Trophoblast cell (in vitro differentiated cells and primary cell): ENCODE measurements at regions not wholly inside any gene's neighbourhood (a gene's known extent, or its start where the extent isn't known, plus 50 kb on each side); places are given as distances from the start of the nearest gene placed in this dataset.

Source experiments
- DNase-seq, 2 donors: peaks; one replicate each; pipeline ENCODE4 v3.0.0-alpha.2; 2016
- H2AFZ ChIP-seq: 2 replicates; pipeline ENCODE4 v1.6.1; 2013; ENCODE audit warnings: low read length, moderate library complexity, mild to moderate bottlenecking; ENCODE audit not compliant: insufficient read depth, poor library complexity
- H2AK5ac ChIP-seq: 2 replicates; pipeline ENCODE4 v1.6.1; 2013; ENCODE audit warnings: mild to moderate bottlenecking, low read length
- H2BK120ac ChIP-seq: 2 replicates; pipeline ENCODE4 v1.6.1; 2013; ENCODE audit warnings: low read length, mild to moderate bottlenecking, moderate library complexity; ENCODE audit not compliant: insufficient read depth, poor library complexity
- H2BK12ac ChIP-seq: 2 replicates; pipeline ENCODE4 v1.6.1; 2013; ENCODE audit warnings: mild to moderate bottlenecking, low read length, moderate library complexity
- H2BK5ac ChIP-seq: 2 replicates; pipeline ENCODE4 v1.6.1; 2013; ENCODE audit warnings: low read length, low read depth, moderate library complexity, mild to moderate bottlenecking; ENCODE audit not compliant: poor library complexity
- H3K14ac ChIP-seq: 2 replicates; pipeline ENCODE4 v1.6.1; 2013; ENCODE audit warnings: mild to moderate bottlenecking, low read length
- H3K18ac ChIP-seq: 2 replicates; pipeline ENCODE4 v1.6.1; 2013; ENCODE audit warnings: mild to moderate bottlenecking, low read length
- H3K23ac ChIP-seq: 2 replicates; pipeline ENCODE4 v1.6.1; 2013; ENCODE audit warnings: low read length
- H3K27ac ChIP-seq: 2 replicates; pipeline ENCODE4 v1.5.1; 2013; ENCODE audit warnings: low read depth, mild to moderate bottlenecking, inconsistent platforms, low read length, moderate library complexity
- H3K27me3 ChIP-seq: 2 replicates; pipeline ENCODE4 v1.6.1; 2013; ENCODE audit warnings: inconsistent platforms, mild to moderate bottlenecking, low read length, moderate library complexity; ENCODE audit not compliant: insufficient read depth
- H3K36me3 ChIP-seq, 2 experiments: 1 replicate in 1 of 2; 2 replicates in 1 of 2; pipeline ENCODE4 v1.6.1; 2013; ENCODE audit warnings: low read length in 2 of 2, mild to moderate bottlenecking in 2 of 2, moderate library complexity in 1 of 2; ENCODE audit not compliant: insufficient read depth in 2 of 2, control insufficient read depth in 1 of 2
- H3K4ac ChIP-seq: 2 replicates; pipeline ENCODE4 v1.6.1; 2013; ENCODE audit warnings: low read depth, mild to moderate bottlenecking, low read length, moderate library complexity
- H3K4me1 ChIP-seq, 2 experiments: 1 replicate in 1 of 2; 2 replicates in 1 of 2; pipeline ENCODE4 v1.6.1; 2013; ENCODE audit warnings: low read length in 2 of 2, mild to moderate bottlenecking in 2 of 2, moderate library complexity in 1 of 2; ENCODE audit not compliant: insufficient read depth in 2 of 2, control insufficient read depth in 1 of 2
- H3K4me2 ChIP-seq: 2 replicates; pipeline ENCODE4 v1.6.1; 2013; ENCODE audit warnings: inconsistent platforms, mild to moderate bottlenecking, low read length, moderate library complexity
- H3K4me3 ChIP-seq: 2 replicates; pipeline ENCODE4 v1.5.1; 2013; ENCODE audit warnings: mild to moderate bottlenecking, low read depth, low read length, inconsistent platforms
- H3K79me1 ChIP-seq: one replicate; pipeline ENCODE4 v1.6.1; 2013; ENCODE audit warnings: low read length
- H3K79me2 ChIP-seq: 2 replicates; pipeline ENCODE4 v1.6.1; 2013; ENCODE audit warnings: low read length, mild to moderate bottlenecking; ENCODE audit not compliant: control insufficient read depth, insufficient read depth, poor library complexity
- H3K9ac ChIP-seq: 2 replicates; pipeline ENCODE4 v1.6.1; 2013; ENCODE audit warnings: mild to moderate bottlenecking, low read length
- H3K9me3 ChIP-seq: 2 replicates; pipeline ENCODE4 v1.6.1; 2013; ENCODE audit warnings: low read depth, mild to moderate bottlenecking, control low read depth, inconsistent platforms, low read length; ENCODE audit not compliant: insufficient read depth
- H4K12ac ChIP-seq: 2 replicates; pipeline ENCODE4 v1.6.1; 2013; ENCODE audit warnings: low read depth, mild to moderate bottlenecking, low read length, moderate library complexity
- H4K8ac ChIP-seq: 2 replicates; pipeline ENCODE4 v1.6.1; 2013; ENCODE audit warnings: low read depth, mild to moderate bottlenecking, low read length, moderate library complexity
- H4K91ac ChIP-seq: one replicate; pipeline ENCODE4 v1.6.1; 2013; ENCODE audit warnings: low read depth, mild to moderate bottlenecking, low read length, moderate library complexity
- WGBS: extraction: QIAGEN DNeasy Blood & Tissue Kit; methylation state at CpG from one replicate; pipeline ENCODE4 v1.1.7; 2013; ENCODE audit warnings: missing lambda C conversion rate; ENCODE audit not compliant: insufficient read length, insufficient coverage; ENCODE audit errors: extremely low coverage; 5-methylcytosine and 5-hydroxymethylcytosine counted together

- no peak overlapping the region for H2BK120ac ChIP-seq
- H3K18ac ChIP-seq, result no peak overlapping the region
- H2AFZ ChIP-seq, result no peak overlapping the region
- no peaks in the 10 kb centered on the region for H3K27me3 ChIP-seq
- H3K27ac ChIP-seq, result no peak overlapping the region
- peaks cover 2% of the 10 kb centered on the region for H3K79me1 ChIP-seq
- H2BK12ac ChIP-seq, result no peak overlapping the region
- no peak overlapping the region for H3K4ac ChIP-seq
- H3K14ac ChIP-seq, result no peak overlapping the region
- H4K12ac ChIP-seq, result no peak overlapping the region
- peaks cover 2% of the 10 kb centered on the region in 2 experiments for H3K4me1 ChIP-seq
- no peak overlapping the region for H3K4me3 ChIP-seq
- H4K91ac ChIP-seq, result no peak overlapping the region
- DNase-seq, result no peak
- H3K36me3 ChIP-seq, result no peaks in the 10 kb centered on the region
- H3K23ac ChIP-seq, result no peak overlapping the region
- H2AK5ac ChIP-seq, result no peak overlapping the region
- no peak overlapping the region for H3K4me2 ChIP-seq
- no peaks in the 10 kb centered on the region for H3K9me3 ChIP-seq
- H2BK5ac ChIP-seq, result no peak overlapping the region
- H3K79me2 ChIP-seq, result no peaks in the 10 kb centered on the region
- H4K8ac ChIP-seq, result no peak overlapping the region
- H3K9ac ChIP-seq, result no peak overlapping the region
Measured at GRCh38 chr7:7119729-7120128, 62.6 kb upstream of the C1GALT1 start.

GRCh38 chr7:7122033-7122478 lies 60.3 kb upstream of the C1GALT1 start:
- no peaks in the 10 kb centered on the region for H3K27me3 ChIP-seq
- no peak overlapping the region for H3K18ac ChIP-seq
- no peak overlapping the region for H3K23ac ChIP-seq
- H4K12ac ChIP-seq, result no peak overlapping the region
- no peak overlapping the region for H3K4me3 ChIP-seq
- WGBS, result no CpG with 5 or more reads among the region's 4 CpGs
- H3K9me3 ChIP-seq, result no peaks in the 10 kb centered on the region
- H2AK5ac ChIP-seq, result no peak overlapping the region
- H3K79me1 ChIP-seq, result peaks cover 2% of the 10 kb centered on the region
- H2BK120ac ChIP-seq, result no peak overlapping the region
- H2BK12ac ChIP-seq, result no peak overlapping the region
- no peak overlapping the region for H2BK5ac ChIP-seq
- H2AFZ ChIP-seq, result no peak overlapping the region
- H4K91ac ChIP-seq, result no peak overlapping the region
- no peak overlapping the region for H3K27ac ChIP-seq
- H3K4ac ChIP-seq, result no peak overlapping the region
- H3K4me2 ChIP-seq, result no peak overlapping the region
- H3K36me3 ChIP-seq, result no peaks in the 10 kb centered on the region
- no peaks in the 10 kb centered on the region for H3K79me2 ChIP-seq
- H4K8ac ChIP-seq, result no peak overlapping the region
- no peaks in the 10 kb centered on the region for H3K4me1 ChIP-seq
- H3K14ac ChIP-seq, result no peak overlapping the region
- no peak overlapping the region for H3K9ac ChIP-seq
- no peak for DNase-seq

DNA sequence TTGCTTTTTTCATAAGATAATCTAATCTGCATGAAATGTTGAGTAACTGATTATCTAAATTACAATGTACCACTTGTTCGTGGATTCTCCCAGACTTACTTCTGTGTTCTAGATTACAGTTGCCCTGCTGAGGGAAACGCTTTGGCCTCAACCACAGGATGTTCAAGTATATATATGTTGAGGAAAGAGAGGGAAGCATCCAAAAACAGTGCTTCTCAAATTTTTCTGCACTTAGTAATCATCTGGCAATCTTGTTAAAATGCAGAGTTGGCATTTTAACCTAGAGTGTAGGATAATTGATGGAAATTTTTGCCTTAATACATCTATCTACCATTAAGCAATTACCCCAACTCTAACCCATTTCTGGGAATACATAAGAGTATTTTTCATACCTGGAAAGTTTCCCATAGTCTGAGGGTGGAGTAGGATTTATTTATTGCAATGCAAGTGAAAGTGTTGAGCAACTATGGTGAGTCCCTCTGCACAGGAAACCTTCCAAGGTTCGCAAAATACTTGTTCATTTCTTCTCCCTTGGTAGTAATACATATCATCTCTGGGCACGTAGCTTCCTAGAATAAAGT lies 59.6 kb upstream of the C1GALT1 start:
- Histone ChIP-seq H4K8ac (no peak overlapping the region), H3K27ac (no peak overlapping the region), H3K79me1 (peaks cover 2% of the 10 kb centered on the region), H3K79me2 (no peaks in the 10 kb centered on the region), H2BK5ac (no peak overlapping the region), H3K36me3 (no peaks in the 10 kb centered on the region), H3K14ac (no peak overlapping the region), H2BK12ac (no peak overlapping the region), H3K9me3 (no peaks in the 10 kb centered on the region), H3K9ac (no peak overlapping the region), H4K12ac (no peak overlapping the region), H2AK5ac (no peak overlapping the region), H3K27me3 (no peaks in the 10 kb centered on the region), H3K4me1 (no peaks in the 10 kb centered on the region), H2AFZ (no peak overlapping the region), H3K18ac (no peak overlapping the region), H3K4ac (no peak overlapping the region), H2BK120ac (no peak overlapping the region), H3K23ac (no peak overlapping the region), H3K4me3 (no peak overlapping the region), H4K91ac (no peak overlapping the region), H3K4me2 (no peak overlapping the region)
- DNase-seq, result peak in 1 of 2 donors; percentile 48
- WGBS, result no CpG with 5 or more reads among the region's 4 CpGs

GRCh38 chr7:7125963-7126362 lies 56.4 kb upstream of the C1GALT1 start:
- H3K27ac ChIP-seq, result no peak overlapping the region
- no peaks in the 10 kb centered on the region for H3K79me2 ChIP-seq
- no peaks in the 10 kb centered on the region for H3K79me1 ChIP-seq
- H3K36me3 ChIP-seq, result no peaks in the 10 kb centered on the region
- no peaks in the 10 kb centered on the region for H3K27me3 ChIP-seq
- H3K4me1 ChIP-seq, result no peaks in the 10 kb centered on the region
- no peak overlapping the region for H2BK120ac ChIP-seq
- no peak overlapping the region for H3K18ac ChIP-seq
- H4K8ac ChIP-seq, result no peak overlapping the region
- H2BK5ac ChIP-seq, result no peak overlapping the region
- no CpG with 5 or more reads among the region's 2 CpGs for WGBS
- no peak overlapping the region for H2BK12ac ChIP-seq
- peak in 1 of 2 donors; percentile 49 for DNase-seq
- H3K9me3 ChIP-seq, result no peaks in the 10 kb centered on the region
- H3K4me3 ChIP-seq, result no peak overlapping the region
- H2AK5ac ChIP-seq, result no peak overlapping the region
- H2AFZ ChIP-seq, result no peak overlapping the region
- no peak overlapping the region for H4K91ac ChIP-seq
- H4K12ac ChIP-seq, result no peak overlapping the region
- no peak overlapping the region for H3K9ac ChIP-seq
- no peak overlapping the region for H3K14ac ChIP-seq
- no peak overlapping the region for H3K23ac ChIP-seq
- H3K4ac ChIP-seq, result no peak overlapping the region
- H3K4me2 ChIP-seq, result no peak overlapping the region
